Progenitor cell of endocrine pancreas (in vitro differentiated cells): ENCODE measurements at regions not wholly inside any gene's neighbourhood (a gene's known extent, or its start where the extent isn't known, plus 50 kb on each side); places are given as distances from the start of the nearest gene placed in this dataset.

Experiments used
- DNase-seq: peaks from one replicate; pipeline ENCODE4 v3.0.0; 2021; ENCODE audit warnings: low spot score; ENCODE audit not compliant: unreplicated experiment
- H3K27ac Mint-ChIP-seq: 2 replicates; pipeline ENCODE4 v1.8.0; 2021; ENCODE audit warnings: mild to moderate bottlenecking, moderate library complexity, mixed read lengths
- H3K27me3 Mint-ChIP-seq: 2 replicates; pipeline ENCODE4 v1.8.0; 2021; ENCODE audit warnings: mixed read lengths
- H3K36me3 Mint-ChIP-seq: 2 replicates; pipeline ENCODE4 v1.8.0; 2022; ENCODE audit warnings: mixed read lengths; ENCODE audit not compliant: insufficient read depth
- H3K4me1 Mint-ChIP-seq: 2 replicates; pipeline ENCODE4 v1.8.0; 2021; ENCODE audit warnings: low read depth, mixed read lengths
- H3K4me3 Mint-ChIP-seq: 2 replicates; pipeline ENCODE4 v1.8.0; 2021; ENCODE audit warnings: low read depth, mild to moderate bottlenecking, moderate library complexity, mixed read lengths
- H3K9me3 Mint-ChIP-seq: 2 replicates; pipeline ENCODE4 v1.8.0; 2021; ENCODE audit warnings: low read depth, mixed read lengths
- TF ChIP-seq, protein P1 (sequence below): fragments of 200-600 bp; sonication (generic); IDR thresholded peaks from one replicate; pipeline ENCODE4 v1.5.0; 2021; ENCODE audit warnings: antibody characterized with exemption, mild to moderate bottlenecking; ENCODE audit not compliant: unreplicated experiment

DNA sequence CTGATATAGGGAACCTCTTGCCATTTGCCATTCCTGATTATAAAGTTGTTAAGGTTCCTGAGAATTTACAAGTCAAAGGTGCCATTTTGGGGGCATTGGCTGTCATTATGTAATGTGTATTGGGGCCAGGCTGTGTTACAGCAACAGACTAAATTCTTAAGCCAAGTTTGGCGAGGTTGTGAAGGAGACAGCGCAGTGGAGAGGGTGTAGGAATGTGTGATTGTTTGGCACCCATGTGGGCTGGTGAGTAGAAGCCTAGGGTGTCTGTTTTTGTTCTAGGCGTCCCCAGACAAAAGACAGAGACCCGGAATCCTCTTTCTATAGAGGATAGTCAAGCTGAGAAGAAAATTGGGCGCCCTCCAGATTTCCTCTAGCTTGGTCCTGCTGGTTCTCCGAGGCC lies 2535.3 kb downstream of the PCDH7 start:
- H3K9me3 Mint-ChIP-seq: no peaks in the 10 kb centered on the region
- H3K36me3 Mint-ChIP-seq: no peaks in the 10 kb centered on the region
- DNase-seq: no peak
- peaks cover 9% of the 10 kb centered on the region for H3K27me3 Mint-ChIP-seq
- no peak overlapping the region for H3K4me3 Mint-ChIP-seq
- H3K27ac Mint-ChIP-seq: no peak overlapping the region
- H3K4me1 Mint-ChIP-seq: no peaks in the 10 kb centered on the region
- TF ChIP-seq, protein P1, sequence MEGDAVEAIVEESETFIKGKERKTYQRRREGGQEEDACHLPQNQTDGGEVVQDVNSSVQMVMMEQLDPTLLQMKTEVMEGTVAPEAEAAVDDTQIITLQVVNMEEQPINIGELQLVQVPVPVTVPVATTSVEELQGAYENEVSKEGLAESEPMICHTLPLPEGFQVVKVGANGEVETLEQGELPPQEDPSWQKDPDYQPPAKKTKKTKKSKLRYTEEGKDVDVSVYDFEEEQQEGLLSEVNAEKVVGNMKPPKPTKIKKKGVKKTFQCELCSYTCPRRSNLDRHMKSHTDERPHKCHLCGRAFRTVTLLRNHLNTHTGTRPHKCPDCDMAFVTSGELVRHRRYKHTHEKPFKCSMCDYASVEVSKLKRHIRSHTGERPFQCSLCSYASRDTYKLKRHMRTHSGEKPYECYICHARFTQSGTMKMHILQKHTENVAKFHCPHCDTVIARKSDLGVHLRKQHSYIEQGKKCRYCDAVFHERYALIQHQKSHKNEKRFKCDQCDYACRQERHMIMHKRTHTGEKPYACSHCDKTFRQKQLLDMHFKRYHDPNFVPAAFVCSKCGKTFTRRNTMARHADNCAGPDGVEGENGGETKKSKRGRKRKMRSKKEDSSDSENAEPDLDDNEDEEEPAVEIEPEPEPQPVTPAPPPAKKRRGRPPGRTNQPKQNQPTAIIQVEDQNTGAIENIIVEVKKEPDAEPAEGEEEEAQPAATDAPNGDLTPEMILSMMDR: no peak

DNA sequence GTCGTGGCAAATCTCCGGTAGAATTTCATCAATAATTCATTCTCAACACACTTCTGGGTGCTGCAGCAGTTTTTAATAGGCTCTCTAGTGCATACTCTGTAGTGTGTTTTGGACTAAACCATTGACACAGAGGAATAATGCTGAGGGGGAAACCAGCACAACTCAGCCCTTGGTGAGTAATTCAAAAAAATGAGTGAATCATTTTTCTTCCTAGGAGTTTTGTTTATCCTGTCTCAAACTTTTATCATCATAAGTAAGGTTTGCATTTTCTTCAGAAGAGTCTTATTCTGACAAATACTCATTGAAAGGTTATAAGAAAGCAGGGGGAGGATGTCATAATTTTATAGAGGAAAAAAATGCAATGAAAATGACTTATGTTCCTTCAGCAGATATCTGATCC lies 2542.7 kb downstream of the PCDH7 start:
- no peak for DNase-seq
- TF ChIP-seq, protein P1: no peak
- Mint-ChIP-seq H3K36me3 (no peaks in the 10 kb centered on the region), H3K9me3 (no peaks in the 10 kb centered on the region), H3K4me1 (no peaks in the 10 kb centered on the region), H3K27ac (no peak overlapping the region), H3K27me3 (no peaks in the 10 kb centered on the region), H3K4me3 (no peak overlapping the region)

DNA sequence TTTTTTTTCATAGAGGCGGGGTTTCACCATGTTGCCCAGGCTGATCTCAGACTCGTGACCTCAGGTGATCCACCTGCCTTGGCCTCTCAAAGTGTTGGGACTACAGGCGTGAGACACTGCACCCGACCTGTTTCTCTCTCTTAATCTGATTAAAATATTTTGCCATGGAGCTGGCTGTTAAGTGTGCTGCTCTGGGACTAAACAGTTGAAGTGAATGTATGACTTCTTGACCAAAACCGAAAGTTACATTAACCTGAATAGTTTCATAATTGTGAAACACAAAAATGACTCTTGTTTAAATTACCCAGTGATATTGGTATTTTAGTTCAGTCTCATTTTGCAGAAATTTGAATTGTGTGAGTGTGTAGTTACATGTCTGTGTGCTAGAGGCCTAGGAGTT lies 2548.6 kb downstream of the PCDH7 start:
- TF ChIP-seq, protein P1: no peak
- H3K27me3 Mint-ChIP-seq: no peaks in the 10 kb centered on the region
- H3K4me3 Mint-ChIP-seq: no peak overlapping the region
- H3K4me1 Mint-ChIP-seq: no peaks in the 10 kb centered on the region
- no peaks in the 10 kb centered on the region for H3K9me3 Mint-ChIP-seq
- H3K27ac Mint-ChIP-seq: no peak overlapping the region
- DNase-seq: no peak
- no peaks in the 10 kb centered on the region for H3K36me3 Mint-ChIP-seq

DNA sequence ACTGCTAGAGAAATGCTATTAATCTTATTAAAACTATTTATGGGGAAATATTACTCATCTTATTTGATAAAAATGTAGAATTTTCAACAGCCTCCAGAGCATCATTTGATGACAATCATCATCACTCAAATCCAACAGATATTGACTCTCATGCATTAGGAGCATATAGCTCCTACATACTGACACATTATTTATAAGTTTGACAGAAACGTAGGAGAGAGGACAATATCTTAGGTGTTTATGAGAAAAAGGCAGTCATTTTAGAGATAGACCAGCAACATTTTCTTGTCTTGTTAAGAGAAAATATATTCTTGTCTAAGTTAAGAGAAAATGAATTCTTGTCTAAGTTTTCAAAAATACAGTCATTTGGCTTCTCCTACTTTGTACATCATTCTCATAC lies 2550.2 kb downstream of the PCDH7 start:
- no peak overlapping the region for H3K27ac Mint-ChIP-seq
- TF ChIP-seq, protein P1: no peak
- no peaks in the 10 kb centered on the region for H3K27me3 Mint-ChIP-seq
- no peaks in the 10 kb centered on the region for H3K4me1 Mint-ChIP-seq
- H3K36me3 Mint-ChIP-seq: no peaks in the 10 kb centered on the region
- no peak overlapping the region for H3K4me3 Mint-ChIP-seq
- DNase-seq: no peak
- no peaks in the 10 kb centered on the region for H3K9me3 Mint-ChIP-seq

DNA sequence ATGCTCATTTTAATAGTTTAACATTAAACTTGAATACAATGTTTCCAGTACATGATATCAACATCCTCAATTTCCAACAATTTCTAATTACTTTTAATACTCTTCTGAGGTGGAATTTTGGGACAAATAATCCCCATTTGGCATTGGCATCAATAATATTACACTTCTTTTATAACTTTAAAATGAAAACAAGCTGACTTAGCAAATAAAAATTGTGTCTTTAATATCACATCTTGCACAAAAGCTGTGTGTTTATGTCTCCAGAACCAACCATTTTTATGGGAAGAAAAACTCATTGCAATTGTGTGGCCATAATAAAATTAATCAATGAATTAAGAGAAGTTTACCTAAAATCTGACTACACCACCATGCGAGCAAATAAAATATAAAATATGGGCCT lies 2552.6 kb downstream of the PCDH7 start:
- H3K27ac Mint-ChIP-seq: no peak overlapping the region
- H3K9me3 Mint-ChIP-seq: no peaks in the 10 kb centered on the region
- no peak for DNase-seq
- TF ChIP-seq, protein P1: no peak
- H3K36me3 Mint-ChIP-seq: no peaks in the 10 kb centered on the region
- no peaks in the 10 kb centered on the region for H3K4me1 Mint-ChIP-seq
- no peak overlapping the region for H3K4me3 Mint-ChIP-seq
- no peaks in the 10 kb centered on the region for H3K27me3 Mint-ChIP-seq
